T1000 (cell line): ENCODE measurements at regions not wholly inside any gene's neighbourhood (a gene's known extent, or its start where the extent isn't known, plus 50 kb on each side); places are given as distances from the start of the nearest gene placed in this dataset.
"Not testable (repeated sequence)": the region's sequence is repeated elsewhere in the genome, so short reads cannot be mapped to it uniquely, and the experiment has no call there.

Source experiments
- DNase-seq: peaks from one replicate; lab custom pipeline; 2025; ENCODE audit warnings: mixed read lengths; lab: John Stamatoyannopoulos, UW

- DNase-seq = no peak
Measured at GRCh38 chr7:145795132-145795531, 321.5 kb upstream of the CNTNAP2 start.

GRCh38 chr7:145784809-145785780 is 331.5 kb upstream of the CNTNAP2 start:
- no peak for DNase-seq

DNA sequence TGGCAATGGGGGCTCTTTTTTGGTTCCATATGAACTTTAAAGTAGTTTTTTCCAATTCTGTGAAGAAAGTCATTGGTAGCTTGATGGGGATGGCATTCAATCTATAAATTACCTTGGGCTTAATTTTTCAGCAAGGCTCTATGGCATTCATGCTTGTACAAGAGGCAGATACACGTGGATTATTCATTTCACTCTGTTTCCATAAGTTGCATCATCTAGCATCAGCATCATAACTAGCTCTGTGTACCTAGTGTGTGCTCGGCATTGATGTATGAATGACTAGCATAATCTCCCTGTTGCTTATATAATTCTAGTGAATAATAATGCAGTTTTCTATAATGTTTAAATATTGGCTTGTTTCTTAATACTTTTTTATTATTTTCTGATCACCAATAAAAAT is 335.2 kb upstream of the CNTNAP2 start:
- not testable (repeated sequence) for DNase-seq

GRCh38 chr7:145779140-145779539 is 337.5 kb upstream of the CNTNAP2 start:
- no peak for DNase-seq

GRCh38 chr7:145774777-145775176 is 341.8 kb upstream of the CNTNAP2 start:
- no peak for DNase-seq

- DNase-seq = no peak
Measured at GRCh38 chr7:145753004-145753403, 363.6 kb upstream of the CNTNAP2 start.

DNA sequence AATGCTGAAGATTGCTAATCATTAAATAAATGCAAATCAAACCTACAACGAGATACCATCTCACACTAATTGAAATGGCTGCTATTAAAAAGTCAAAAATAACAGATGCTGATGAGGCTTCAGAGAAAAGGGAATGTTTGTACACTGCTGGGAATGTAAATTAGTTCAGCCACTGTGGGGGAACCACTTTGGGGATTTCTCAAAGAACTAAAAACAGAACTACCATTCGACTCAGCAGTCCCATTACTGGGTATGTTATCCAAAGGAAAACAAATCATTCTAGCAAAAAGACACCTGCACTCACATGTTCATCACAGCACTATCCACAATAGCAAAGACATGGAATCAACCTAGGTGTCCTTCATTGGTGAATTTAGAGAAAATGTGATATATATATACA is 379.0 kb upstream of the CNTNAP2 start:
- no peak for DNase-seq

DNA sequence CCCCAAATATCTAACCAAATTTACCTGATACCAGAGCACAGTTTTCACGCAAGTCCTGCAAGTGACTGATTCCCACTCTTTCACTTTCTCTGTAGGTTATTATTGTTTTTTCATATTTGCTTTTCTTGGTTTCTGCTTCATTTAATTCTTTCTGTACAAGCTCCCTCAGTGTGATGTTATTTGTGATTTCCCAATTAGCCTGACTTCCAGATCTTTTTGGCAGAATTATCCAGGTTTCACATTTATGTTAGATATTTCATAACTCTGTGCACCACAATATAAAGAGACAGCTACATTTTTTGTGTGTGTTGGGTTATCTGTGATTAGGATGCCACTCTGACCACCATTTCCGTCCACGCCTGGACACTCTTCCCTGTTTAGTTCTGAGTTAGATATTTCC is 381.5 kb upstream of the CNTNAP2 start:
- DNase-seq = no peak

DNA sequence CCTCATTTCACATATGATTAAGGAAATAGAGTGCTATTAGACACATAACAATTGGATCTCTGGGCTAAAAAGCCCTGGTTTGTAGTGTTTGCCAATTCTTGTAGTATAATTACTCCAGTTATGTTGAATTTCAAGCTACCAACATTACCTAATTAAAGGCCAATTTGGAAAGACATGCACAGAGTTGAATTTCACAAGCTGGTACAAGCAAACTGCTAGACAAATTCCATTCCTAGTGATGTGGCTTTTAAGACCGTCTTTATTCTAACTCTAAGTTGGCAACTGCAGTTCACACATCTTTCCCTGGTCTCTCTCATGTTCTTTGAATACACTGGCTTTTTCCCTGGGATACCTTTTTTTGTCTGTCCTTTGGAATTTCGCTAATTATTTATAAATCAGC is 384.1 kb upstream of the CNTNAP2 start:
- no peak for DNase-seq

GRCh38 chr7:145729691-145730090 is 386.9 kb upstream of the CNTNAP2 start:
- DNase-seq = no peak

- DNase-seq = no peak
Measured at GRCh38 chr7:145718129-145718528, 398.5 kb upstream of the CNTNAP2 start.

DNA sequence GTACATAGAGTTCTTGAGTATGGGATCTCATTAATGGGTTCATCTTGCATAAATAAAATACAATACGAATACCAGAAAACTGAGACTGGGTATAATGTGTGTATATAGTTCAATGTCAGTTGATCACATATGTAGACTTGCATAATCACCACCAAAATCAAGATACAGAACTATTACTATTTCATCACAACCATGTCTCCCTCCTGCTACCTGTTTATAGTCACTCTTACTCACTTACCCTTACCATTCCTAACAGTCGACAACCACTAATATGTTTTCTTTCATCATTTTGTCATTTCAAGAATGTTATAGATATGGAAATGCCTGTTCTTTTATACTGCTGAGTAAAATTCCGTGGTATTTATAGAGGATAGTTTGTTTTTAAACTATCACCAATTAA is 416.1 kb upstream of the CNTNAP2 start:
- no peak for DNase-seq

GRCh38 chr7:145698526-145699262 is 417.9 kb upstream of the CNTNAP2 start:
- peak; percentile 16 for DNase-seq

GRCh38 chr7:145697412-145698107 is 419.0 kb upstream of the CNTNAP2 start:
- DNase-seq = not testable (repeated sequence)

DNA sequence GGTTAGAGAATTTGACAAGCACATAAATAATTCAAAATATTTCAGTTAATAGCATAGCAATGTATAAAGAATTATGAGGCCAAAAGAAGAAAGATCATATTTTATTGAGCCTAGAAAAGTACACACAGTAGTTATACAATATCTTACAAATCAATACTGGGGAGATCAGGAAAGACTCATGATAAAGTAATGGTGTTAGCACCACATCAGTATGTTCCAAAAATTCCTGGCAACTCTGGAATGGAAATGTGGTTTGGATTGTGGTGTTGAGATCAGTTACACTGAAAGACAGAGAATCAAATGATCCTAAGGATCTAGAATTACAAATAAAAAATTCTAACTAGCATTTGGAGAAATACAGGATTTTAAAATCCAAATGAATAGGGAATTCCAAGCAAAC is 420.5 kb upstream of the CNTNAP2 start:
- no peak for DNase-seq

GRCh38 chr7:145692237-145692950 is 424.2 kb upstream of the CNTNAP2 start:
- peak; percentile 58 for DNase-seq

- no peak for DNase-seq
Measured at GRCh38 chr7:145691377-145691914, 425.2 kb upstream of the CNTNAP2 start.

DNA sequence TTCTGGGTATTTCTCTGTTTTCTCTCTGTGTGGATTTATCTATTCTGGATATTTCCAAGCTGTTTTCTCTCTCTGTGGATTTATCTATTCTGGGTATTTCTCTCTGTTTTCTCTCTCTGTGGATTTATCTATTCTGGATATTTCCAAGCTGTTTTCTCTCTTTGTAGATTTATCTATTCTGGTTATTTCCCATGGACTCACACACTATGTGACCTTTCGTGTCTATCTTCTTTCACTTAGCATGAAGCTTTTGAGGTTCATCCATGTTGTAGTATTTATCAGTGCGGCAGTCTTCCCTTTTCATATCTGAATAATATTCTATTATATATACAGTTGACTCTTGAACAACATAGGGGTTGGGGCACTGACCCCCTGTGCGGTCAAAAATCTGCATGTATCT is 435.0 kb upstream of the CNTNAP2 start:
- DNase-seq = no peak

GRCh38 chr7:145681159-145681558 is 435.4 kb upstream of the CNTNAP2 start:
- DNase-seq = no peak

GRCh38 chr7:145665499-145666258 is 450.9 kb upstream of the CNTNAP2 start:
- DNase-seq = no peak

DNA sequence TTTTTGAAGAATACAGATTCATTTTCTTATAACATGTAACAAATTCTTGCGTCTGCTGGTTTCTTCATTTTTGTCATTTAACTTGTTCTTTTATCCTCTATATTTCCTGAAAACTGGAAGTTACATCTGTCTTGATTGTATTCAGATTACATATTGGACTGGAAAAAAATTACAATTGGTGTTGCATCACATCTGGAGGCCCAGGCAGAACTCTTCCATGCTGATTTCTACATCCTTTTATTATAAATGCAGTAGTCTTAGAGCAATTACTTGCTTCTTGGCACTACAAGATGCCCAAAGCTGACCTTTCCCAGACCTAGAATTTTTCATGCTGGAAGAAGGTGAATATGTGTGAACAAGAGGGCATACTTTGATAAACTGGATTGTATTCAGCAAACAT is 460.9 kb upstream of the CNTNAP2 start:
- no peak for DNase-seq
